Panc1 (cell line): ENCODE measurements at regions not wholly inside any gene's neighbourhood (a gene's known extent, or its start where the extent isn't known, plus 50 kb on each side); places are given as distances from the start of the nearest gene placed in this dataset.
A peak's percentile ranks its signal among the peaks of the same experiment; 100 is the strongest.

Source experiments
- ATAC-seq: fragments of 200-7000 bp; cut with Tn5 transposase; 2 replicates; pipeline ENCODE4 v1.9.1; 2020; ENCODE audit warnings: mild to moderate bottlenecking, moderate library complexity
- BruUV-seq: library from RNA; stranded (reverse); fragments of 400-500 nt; replicated peaks from 2 replicates; lab custom pipeline; 2021; lab: Mats Ljungman, UMichigan
- CTCF ChIA-PET: fragments of 300-600 bp; sonication (Branson Sonifier 250); formaldehyde crosslinking; loops from one replicate; lab custom pipeline; 2022; ENCODE audit warnings: antibody characterized with exemption; lab: Charles Lee
- POLR2A ChIA-PET: fragments of 300-600 bp; sonication (Branson Sonifier 250); formaldehyde crosslinking; loops from one replicate; lab custom pipeline; 2022; ENCODE audit warnings: antibody characterized with exemption; lab: Charles Lee
- DNase-seq: peaks from one replicate; pipeline ENCODE4 v3.0.0-alpha.2; 2010; ENCODE audit warnings: low read depth, low spot score
- H3K27ac ChIP-seq: 2 replicates; pipeline ENCODE4 v1.5.1; 2011; ENCODE audit warnings: mild to moderate bottlenecking, low read length, inconsistent platforms
- H3K27me3 ChIP-seq: fragments of 200-500 bp; sonication (Bioruptor generic); 2 replicates; pipeline ENCODE4 v1.6.0; 2014; ENCODE audit warnings: low read length, inconsistent platforms; ENCODE audit not compliant: control insufficient read depth, insufficient read depth
- H3K36me3 ChIP-seq: fragments of 200-500 bp; sonication (Bioruptor generic); 2 replicates; pipeline ENCODE4 v1.5.1; 2014; ENCODE audit warnings: inconsistent platforms, mild to moderate bottlenecking, low read length, moderate library complexity; ENCODE audit not compliant: control insufficient read depth, insufficient read depth
- H3K4me1 ChIP-seq: 2 replicates; pipeline ENCODE4 v1.5.1; 2011; ENCODE audit warnings: inconsistent platforms, mild to moderate bottlenecking, low read length, moderate library complexity; ENCODE audit not compliant: control insufficient read depth, insufficient read depth
- H3K4me3 ChIP-seq, 2 experiments: 2 replicates each; pipeline ENCODE4 v1.5.1; 2011 to 2012; ENCODE audit warnings: low read depth in 2 of 2, low read length in 2 of 2, mild to moderate bottlenecking in 2 of 2, inconsistent platforms in 1 of 2, moderate library complexity in 1 of 2
- H3K9me3 ChIP-seq: fragments of 200-500 bp; sonication (Bioruptor generic); 2 replicates; pipeline ENCODE4 v1.5.1; 2014; ENCODE audit warnings: low read depth, mild to moderate bottlenecking, inconsistent platforms, low read length, moderate library complexity; ENCODE audit not compliant: control insufficient read depth, insufficient read depth
- CTCF ChIP-seq: fragments of 450-650 bp; IDR thresholded peaks from 2 replicates; pipeline ENCODE4 v1.5.1; 2017; ENCODE audit warnings: mild to moderate bottlenecking
- POLR2AphosphoS5 ChIP-seq: IDR thresholded peaks from 2 replicates; pipeline ENCODE4 v1.6.1; 2012; ENCODE audit warnings: mild to moderate bottlenecking, low read depth, low read length, moderate library complexity
- REST ChIP-seq, 2 experiments: IDR thresholded peaks; 2 replicates each; pipeline ENCODE4 v1.6.1; 2011 to 2012; ENCODE audit warnings: low read depth in 2 of 2, control low read depth in 1 of 2, low read length in 1 of 2, mild to moderate bottlenecking in 1 of 2, moderate library complexity in 1 of 2; ENCODE audit not compliant: insufficient read depth in 1 of 2
- SIN3A ChIP-seq: IDR thresholded peaks from 2 replicates; pipeline ENCODE4 v1.6.1; 2012; ENCODE audit warnings: low read depth, mild to moderate bottlenecking, low read length, moderate library complexity, borderline replicate concordance; ENCODE audit not compliant: insufficient read depth
- TCF7L2 ChIP-seq: IDR thresholded peaks from 2 replicates; pipeline ENCODE4 v1.6.1; 2011; ENCODE audit warnings: mild to moderate bottlenecking, low read depth, low read length, inconsistent platforms
- in situ Hi-C: cut with HindIII; loops from 2 replicates; pipeline ENCODE4 v1.10.0; 2016; ENCODE audit warnings: low sequenced_read_pairs, low pct_unique_long_range_greater_than_20kb
- intact Hi-C: fragments of 100-400 bp; cut with micrococcal nuclease; formaldehyde crosslinking; loops from one replicate; pipeline ENCODE4 v1.10.0; 2022; ENCODE audit not compliant: unreplicated experiment

- no peaks in the 10 kb centered on the region for H3K4me1 ChIP-seq
- no TSS peak for BruUV-seq
- ChIA-PET CTCF (no interaction called here), POLR2A (no interaction called here)
- TF ChIP-seq TCF7L2 (no peak), SIN3A (no peak), POLR2AphosphoS5 (no peak), CTCF (no peak), REST (IDR thresholded peaks at IDR 0.05; ENCODE audit: insufficient read depth in 1 of 2, low read depth in 2 of 2, low read length in 1 of 2) (no peak)
- peaks cover 8% of the 10 kb centered on the region; the same call in 1 of the 2 replicates for H3K9me3 ChIP-seq
- in situ Hi-C loops (no loop called here), intact Hi-C loops (no loop called here)
- no peaks in the 10 kb centered on the region for H3K36me3 ChIP-seq
- no peak overlapping the region for H3K27ac ChIP-seq
- no peaks in the 10 kb centered on the region for H3K27me3 ChIP-seq
- no peak for ATAC-seq
- H3K4me3 ChIP-seq: no peak overlapping the region
- no peak for DNase-seq
Observed at GRCh38 chr6:169387809-169388383, 134.2 kb upstream of the THBS2 start.

GRCh38 chr6:169386411-169387057 lies 132.9 kb upstream of the THBS2 start:
- ChIA-PET CTCF (no interaction called here), POLR2A (no interaction called here)
- peak; percentile 45; the same call in 1 of the 2 replicates for ATAC-seq
- H3K27me3 ChIP-seq: no peaks in the 10 kb centered on the region
- no peak overlapping the region for H3K4me3 ChIP-seq
- TF ChIP-seq POLR2AphosphoS5 (no peak), TCF7L2 (no peak), REST (IDR thresholded peaks at IDR 0.05; ENCODE audit: insufficient read depth in 1 of 2, low read depth in 2 of 2, low read length in 1 of 2) (no peak), SIN3A (no peak), CTCF (no peak)
- H3K36me3 ChIP-seq: no peaks in the 10 kb centered on the region
- H3K27ac ChIP-seq: no peak overlapping the region
- intact Hi-C loops: no loop called here
- in situ Hi-C loops: no loop called here
- DNase-seq: no peak
- H3K4me1 ChIP-seq: no peaks in the 10 kb centered on the region
- H3K9me3 ChIP-seq: peaks cover 8% of the 10 kb centered on the region; the same call in 1 of the 2 replicates
- BruUV-seq: no TSS peak
